SU-DHL-6 (cell line): ENCODE measurements at regions not wholly inside any gene's neighbourhood (a gene's known extent, or its start where the extent isn't known, plus 50 kb on each side); places are given as distances from the start of the nearest gene placed in this dataset.

Experiments used
- H2AFZ ChIP-seq: fragments of 200-600 bp; sonication (generic); 2 replicates; pipeline ENCODE4 v1.6.1; 2014; ENCODE audit warnings: low read depth, mild to moderate bottlenecking, moderate library complexity, mixed read lengths, antibody characterized with exemption, low read length; ENCODE audit not compliant: severe bottlenecking
- H3F3A ChIP-seq: fragments of 200-600 bp; shearing (Covaris generic); 2 replicates; pipeline ENCODE4 v1.6.0; 2016; ENCODE audit warnings: antibody characterized with exemption, mild to moderate bottlenecking; ENCODE audit not compliant: insufficient read depth
- H3K27ac ChIP-seq: fragments of 200-600 bp; sonication (generic); 2 replicates; pipeline ENCODE4 v1.5.1; 2016; ENCODE audit warnings: low read depth, mild to moderate bottlenecking, low read length, moderate library complexity, mixed read lengths
- H3K27me3 ChIP-seq: fragments of 200-600 bp; sonication (generic), shearing (Covaris generic); 2 replicates; pipeline ENCODE4 v1.6.0; 2014; ENCODE audit warnings: mild to moderate bottlenecking, low read length
- H3K36me3 ChIP-seq: fragments of 200-600 bp; sonication (generic); 2 replicates; pipeline ENCODE4 v1.6.1; 2014; ENCODE audit warnings: mild to moderate bottlenecking, low read length, mixed read lengths
- H3K4me2 ChIP-seq: fragments of 300-600, 200-600 bp; shearing (Covaris generic), sonication (generic); 2 replicates; pipeline ENCODE4 v1.6.0; 2014; ENCODE audit warnings: low read length, low read depth, mild to moderate bottlenecking; ENCODE audit not compliant: poor library complexity, severe bottlenecking
- H3K4me3 ChIP-seq: fragments of 200-600 bp; sonication (generic); 2 replicates; pipeline ENCODE4 v1.5.1; 2014; ENCODE audit warnings: antibody characterized with exemption, low read length, mild to moderate bottlenecking, mixed read lengths; ENCODE audit not compliant: insufficient read depth, poor library complexity, severe bottlenecking
- H3K79me2 ChIP-seq: fragments of 200-600 bp; sonication (generic); 2 replicates; pipeline ENCODE4 v1.6.1; 2014; ENCODE audit warnings: mild to moderate bottlenecking, low read length, moderate library complexity; ENCODE audit not compliant: insufficient read depth
- H3K9ac ChIP-seq: fragments of 200-600 bp; sonication (generic); 2 replicates; pipeline ENCODE4 v1.7.0; 2014; ENCODE audit warnings: mild to moderate bottlenecking, low read length
- H3K9me2 ChIP-seq: fragments of 200-600 bp; sonication (generic); replicated peaks from 2 replicates; pipeline ENCODE4 v1.6.1; 2014; ENCODE audit warnings: low read length; ENCODE audit not compliant: insufficient read depth
- H3K9me3 ChIP-seq: fragments of 200-600 bp; sonication (generic); 2 replicates; pipeline ENCODE4 v1.6.1; 2014; ENCODE audit warnings: low read length, mixed read lengths; ENCODE audit not compliant: insufficient read depth
- H4K20me1 ChIP-seq: fragments of 200-600 bp; sonication (generic); 2 replicates; pipeline ENCODE4 v1.6.1; 2014; ENCODE audit warnings: low read depth, mild to moderate bottlenecking, antibody characterized with exemption, low read length, moderate library complexity, mixed read lengths
- CTCF ChIP-seq: fragments of 200-600 bp; sonication (generic); IDR thresholded peaks from one replicate; pipeline ENCODE4 v1.5.1; 2017; ENCODE audit warnings: antibody characterized with exemption, mild to moderate bottlenecking, low read length, moderate library complexity; ENCODE audit not compliant: insufficient read depth, poor library complexity, severe bottlenecking
- EZH2phosphoT487 ChIP-seq: fragments of 200-600 bp; sonication (generic), shearing (Covaris generic); conservative IDR thresholded peaks from 2 replicates; pipeline ENCODE4 v1.6.1; 2018; ENCODE audit warnings: mild to moderate bottlenecking, antibody characterized with exemption, low read length, moderate library complexity, mixed read lengths

GRCh38 chr5:39497322-39497721 lies 72.5 kb upstream of the DAB2 start:
- no peaks in the 10 kb centered on the region for H3F3A ChIP-seq
- no peak overlapping the region for H3K27ac ChIP-seq
- no peaks in the 10 kb centered on the region for H3K36me3 ChIP-seq
- TF ChIP-seq EZH2phosphoT487 (no peak), CTCF (no peak)
- no peak overlapping the region for H3K9ac ChIP-seq
- H3K79me2 ChIP-seq: no peaks in the 10 kb centered on the region
- no peak overlapping the region for H3K4me2 ChIP-seq
- no peaks in the 10 kb centered on the region for H3K9me3 ChIP-seq
- H4K20me1 ChIP-seq: no peaks in the 10 kb centered on the region
- no peak overlapping the region for H3K4me3 ChIP-seq
- H3K27me3 ChIP-seq: no peaks in the 10 kb centered on the region
- H3K9me2 ChIP-seq: no peaks in the 10 kb centered on the region
- no peak overlapping the region for H2AFZ ChIP-seq

GRCh38 chr5:39495227-39495626 lies 70.4 kb upstream of the DAB2 start:
- Histone ChIP-seq H3K4me3 (no peak overlapping the region), H3K9me3 (no peaks in the 10 kb centered on the region), H3K27ac (no peak overlapping the region), H4K20me1 (no peaks in the 10 kb centered on the region), H2AFZ (no peak overlapping the region), H3K79me2 (no peaks in the 10 kb centered on the region), H3K4me2 (no peak overlapping the region), H3K9me2 (no peaks in the 10 kb centered on the region), H3K27me3 (no peaks in the 10 kb centered on the region), H3K36me3 (no peaks in the 10 kb centered on the region), H3K9ac (no peak overlapping the region), H3F3A (no peaks in the 10 kb centered on the region)
- TF ChIP-seq EZH2phosphoT487 (no peak), CTCF (no peak)

- H4K20me1 ChIP-seq: no peaks in the 10 kb centered on the region
- H3K9ac ChIP-seq: no peak overlapping the region
- H3K4me3 ChIP-seq: no peak overlapping the region
- no peaks in the 10 kb centered on the region for H3K27me3 ChIP-seq
- H2AFZ ChIP-seq: no peak overlapping the region
- H3K27ac ChIP-seq: no peak overlapping the region
- no peaks in the 10 kb centered on the region for H3F3A ChIP-seq
- H3K36me3 ChIP-seq: no peaks in the 10 kb centered on the region
- no peak overlapping the region for H3K4me2 ChIP-seq
- no peaks in the 10 kb centered on the region for H3K9me3 ChIP-seq
- H3K79me2 ChIP-seq: no peaks in the 10 kb centered on the region
- TF ChIP-seq EZH2phosphoT487 (no peak), CTCF (no peak)
- no peaks in the 10 kb centered on the region for H3K9me2 ChIP-seq
Measured at GRCh38 chr5:39494534-39494933, 69.8 kb upstream of the DAB2 start.

GRCh38 chr5:39494107-39494510 lies 69.3 kb upstream of the DAB2 start:
- Histone ChIP-seq H2AFZ (no peak overlapping the region), H4K20me1 (no peaks in the 10 kb centered on the region), H3K27ac (no peak overlapping the region), H3K36me3 (no peaks in the 10 kb centered on the region), H3K9me2 (no peaks in the 10 kb centered on the region), H3K4me2 (no peak overlapping the region), H3K9ac (no peak overlapping the region), H3K9me3 (no peaks in the 10 kb centered on the region), H3K27me3 (no peaks in the 10 kb centered on the region), H3K79me2 (no peaks in the 10 kb centered on the region), H3F3A (no peaks in the 10 kb centered on the region), H3K4me3 (no peak overlapping the region)
- TF ChIP-seq CTCF: no peak
- no peak for TF ChIP-seq EZH2phosphoT487
